Keratinocyte (primary cell): ENCODE measurements at regions not wholly inside any gene's neighbourhood (a gene's known extent, or its start where the extent isn't known, plus 50 kb on each side); places are given as distances from the start of the nearest gene placed in this dataset.

ENCODE experiments used
- EZH2 ChIP-seq: IDR thresholded peaks from one replicate; pipeline ENCODE4 v1.6.1; 2012; ENCODE audit warnings: inconsistent platforms, mild to moderate bottlenecking, low read length, moderate library complexity
- TF ChIP-seq, protein P1 (sequence below), 3 experiments: IDR thresholded peaks in 1 of 3; conservative IDR thresholded peaks in 1 of 3; optimal IDR thresholded peaks in 1 of 3; 2 replicates in 2 of 3; 3 replicates in 1 of 3; pipeline versions ENCODE3 to v1.5.1; 2011; ENCODE audit warnings: low read length in 3 of 3, mild to moderate bottlenecking in 3 of 3, moderate library complexity in 2 of 3, control low read depth in 1 of 3, inconsistent platforms in 1 of 3; ENCODE audit not compliant: insufficient read depth in 2 of 3; ENCODE audit errors: extremely low read depth in 1 of 3

DNA sequence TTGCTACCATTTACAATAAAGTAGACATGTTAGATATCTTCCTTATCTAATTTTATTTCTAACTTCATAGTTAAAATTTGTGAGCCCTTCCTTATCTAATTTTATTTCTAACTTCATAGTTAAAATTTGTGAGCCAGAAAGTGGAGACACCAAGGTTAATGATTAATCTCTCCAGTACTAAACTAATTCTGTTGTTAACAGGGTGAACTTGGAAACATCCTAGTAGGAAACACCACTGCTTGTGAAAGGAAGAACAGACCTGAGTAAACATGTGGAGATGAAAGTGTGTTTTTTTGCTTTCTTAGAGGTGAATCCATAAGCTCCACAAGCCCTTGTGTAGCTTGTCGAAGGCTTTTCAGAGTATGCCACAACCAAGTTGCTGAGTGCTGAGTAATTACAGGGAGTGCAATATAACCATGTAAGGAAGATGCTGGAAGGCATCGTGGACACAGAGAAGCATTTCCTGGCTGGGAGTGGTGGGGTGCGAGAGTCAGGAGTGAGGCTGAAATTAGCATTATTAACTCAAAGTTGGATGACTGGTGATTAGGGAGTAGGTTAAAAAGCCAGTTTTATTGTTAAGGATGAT, 118.6 kb upstream of the NEIL3 start:
- TF ChIP-seq, protein P1, sequence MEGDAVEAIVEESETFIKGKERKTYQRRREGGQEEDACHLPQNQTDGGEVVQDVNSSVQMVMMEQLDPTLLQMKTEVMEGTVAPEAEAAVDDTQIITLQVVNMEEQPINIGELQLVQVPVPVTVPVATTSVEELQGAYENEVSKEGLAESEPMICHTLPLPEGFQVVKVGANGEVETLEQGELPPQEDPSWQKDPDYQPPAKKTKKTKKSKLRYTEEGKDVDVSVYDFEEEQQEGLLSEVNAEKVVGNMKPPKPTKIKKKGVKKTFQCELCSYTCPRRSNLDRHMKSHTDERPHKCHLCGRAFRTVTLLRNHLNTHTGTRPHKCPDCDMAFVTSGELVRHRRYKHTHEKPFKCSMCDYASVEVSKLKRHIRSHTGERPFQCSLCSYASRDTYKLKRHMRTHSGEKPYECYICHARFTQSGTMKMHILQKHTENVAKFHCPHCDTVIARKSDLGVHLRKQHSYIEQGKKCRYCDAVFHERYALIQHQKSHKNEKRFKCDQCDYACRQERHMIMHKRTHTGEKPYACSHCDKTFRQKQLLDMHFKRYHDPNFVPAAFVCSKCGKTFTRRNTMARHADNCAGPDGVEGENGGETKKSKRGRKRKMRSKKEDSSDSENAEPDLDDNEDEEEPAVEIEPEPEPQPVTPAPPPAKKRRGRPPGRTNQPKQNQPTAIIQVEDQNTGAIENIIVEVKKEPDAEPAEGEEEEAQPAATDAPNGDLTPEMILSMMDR (optimal IDR thresholded peaks at IDR 0.05 in 1 of 3, IDR thresholded peaks at IDR 0.05 in 1 of 3, conservative IDR thresholded peaks at IDR 0.05 in 1 of 3; ENCODE audit: extremely low read depth in 1 of 3, insufficient read depth in 2 of 3, low read length in 3 of 3) = no peak
- no peak for TF ChIP-seq EZH2
